HG02610 (cell line): ENCODE measurements at regions not wholly inside any gene's neighbourhood (a gene's known extent, or its start where the extent isn't known, plus 50 kb on each side); places are given as distances from the start of the nearest gene placed in this dataset.
"Not testable (repeated sequence)": the region's sequence is repeated elsewhere in the genome, so short reads cannot be mapped to it uniquely, and the experiment has no call there.

Experiments used
- ATAC-seq: cut with Tn5 transposase; IDR thresholded peaks from one replicate; pipeline ENCODE4 v1.9.1; 2021; ENCODE audit warnings: mild to moderate bottlenecking, moderate library complexity; ENCODE audit not compliant: unreplicated experiment

DNA sequence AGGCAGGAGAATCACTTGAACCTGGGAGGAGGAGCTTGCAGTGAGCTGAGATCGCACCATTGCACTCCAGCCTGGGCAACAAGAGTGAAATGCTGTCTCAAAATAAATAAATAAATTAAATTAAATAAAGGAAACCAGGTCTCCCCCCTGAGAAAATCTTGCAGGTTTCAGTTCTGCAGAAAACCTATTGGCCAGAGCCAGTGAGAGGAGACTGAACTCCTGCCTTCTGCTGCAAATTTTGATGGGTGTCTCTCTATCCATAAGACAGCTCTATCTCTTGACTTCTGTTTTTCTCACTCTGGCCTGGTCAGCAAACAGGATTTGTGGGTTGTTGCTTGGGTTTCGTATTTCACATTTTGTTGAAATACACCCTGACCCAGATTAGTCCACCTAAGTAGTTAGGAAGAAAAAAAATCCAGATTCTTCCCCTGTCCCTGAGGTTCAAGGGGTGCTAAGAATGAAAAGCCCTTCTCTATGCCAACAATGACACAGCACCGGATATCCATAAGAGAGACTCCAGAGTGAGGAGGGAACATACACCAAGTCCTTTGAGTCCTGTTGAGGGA, 86.7 kb upstream of the MAP4K4 start:
- no peak for ATAC-seq

GRCh38 chr2:101609433-101609832, 88.1 kb upstream of the MAP4K4 start:
- no peak for ATAC-seq

- ATAC-seq, result no peak
Measured at GRCh38 chr2:101608408-101609310, 88.8 kb upstream of the MAP4K4 start.

GRCh38 chr2:101597347-101597944, 100.1 kb upstream of the MAP4K4 start:
- ATAC-seq, result no peak

DNA sequence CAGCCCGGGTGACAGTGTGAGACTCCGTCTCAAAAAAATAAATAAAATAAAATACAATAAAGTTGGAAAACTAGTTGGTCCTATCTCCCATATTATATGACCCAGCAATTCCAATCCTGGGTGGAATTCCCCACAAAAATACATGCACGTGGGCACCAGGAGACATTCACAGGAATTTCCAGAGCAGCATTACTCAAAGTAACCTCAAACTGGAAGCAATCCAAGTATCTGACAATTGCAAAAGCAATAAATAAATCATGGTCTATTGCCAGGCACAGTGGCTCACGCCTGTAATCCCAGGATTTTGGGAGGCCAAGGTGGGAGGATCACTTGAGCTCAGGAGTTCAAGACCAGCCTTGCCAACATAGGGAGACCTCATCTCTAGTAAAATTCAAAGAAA, 101.2 kb upstream of the MAP4K4 start:
- ATAC-seq, result no peak

- no peak for ATAC-seq
Measured at GRCh38 chr2:101587251-101587650, 110.3 kb upstream of the MAP4K4 start.

DNA sequence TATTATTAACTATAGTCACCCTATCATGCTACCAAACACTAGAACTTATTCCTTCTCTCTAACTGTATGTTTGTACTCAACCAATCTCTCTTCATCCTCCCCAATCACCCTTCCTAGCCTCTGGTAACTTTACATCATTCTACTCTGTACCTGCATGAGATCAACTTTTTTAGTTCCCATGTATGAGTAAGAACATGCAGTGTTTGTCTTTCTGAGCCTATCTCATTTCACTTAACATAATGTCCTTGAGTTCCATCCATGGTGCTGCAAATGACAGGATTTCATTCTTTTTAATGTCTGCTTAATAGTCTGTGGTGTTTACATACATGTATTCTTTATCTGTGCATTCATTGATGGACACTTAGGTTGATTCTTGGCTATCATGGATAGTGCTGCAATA, 108.9 kb upstream of the RFX8 start:
- ATAC-seq, result no peak

DNA sequence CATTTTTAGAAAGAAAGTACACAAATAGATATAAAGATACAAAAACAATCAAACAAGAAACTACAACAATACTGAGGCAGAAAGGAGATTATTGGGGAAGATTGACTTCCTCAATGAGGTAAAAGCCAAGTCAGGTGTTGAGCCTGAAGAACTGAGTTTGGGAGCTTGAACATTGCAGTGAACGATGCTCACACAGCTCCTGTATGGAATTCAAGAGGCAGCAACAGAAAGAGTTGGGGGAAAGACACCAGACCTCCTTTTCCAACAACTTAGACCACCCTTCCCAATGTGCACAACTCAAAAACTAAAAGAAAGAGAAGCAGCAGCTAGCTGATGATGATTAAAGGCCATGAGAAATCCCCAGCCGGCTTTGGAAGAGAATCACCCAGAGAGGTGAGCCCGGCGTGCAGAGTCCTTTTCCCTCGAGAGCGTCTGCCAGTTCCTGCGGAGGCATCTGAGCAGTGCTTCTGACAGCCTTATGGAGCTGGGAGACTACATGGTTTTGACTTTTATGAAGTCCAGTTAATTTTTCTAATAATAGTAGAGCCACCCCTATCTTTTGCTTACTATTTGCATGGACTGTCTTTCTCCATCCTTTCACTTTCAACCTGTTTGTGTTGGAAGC, 106.9 kb upstream of the RFX8 start:
- no peak for ATAC-seq

DNA sequence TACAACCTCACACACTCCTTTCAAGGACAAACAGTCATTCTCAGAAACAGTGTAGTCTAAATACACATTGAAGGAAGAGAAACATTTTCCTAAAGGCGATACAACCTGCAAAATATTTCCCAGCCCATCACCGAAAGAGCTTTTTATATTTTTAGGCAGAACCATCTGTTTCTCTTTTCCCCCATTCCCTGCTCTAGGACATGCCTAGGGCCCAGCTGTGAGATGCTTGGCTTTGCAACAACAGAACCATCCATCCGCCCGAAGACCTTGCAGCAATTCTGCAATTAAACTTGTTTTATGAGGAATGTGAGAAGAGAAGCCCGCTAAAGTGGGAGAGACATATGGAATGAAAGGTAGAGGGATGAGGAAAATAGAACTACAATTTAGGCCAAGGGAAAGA, 105.6 kb upstream of the RFX8 start:
- ATAC-seq, result no peak

DNA sequence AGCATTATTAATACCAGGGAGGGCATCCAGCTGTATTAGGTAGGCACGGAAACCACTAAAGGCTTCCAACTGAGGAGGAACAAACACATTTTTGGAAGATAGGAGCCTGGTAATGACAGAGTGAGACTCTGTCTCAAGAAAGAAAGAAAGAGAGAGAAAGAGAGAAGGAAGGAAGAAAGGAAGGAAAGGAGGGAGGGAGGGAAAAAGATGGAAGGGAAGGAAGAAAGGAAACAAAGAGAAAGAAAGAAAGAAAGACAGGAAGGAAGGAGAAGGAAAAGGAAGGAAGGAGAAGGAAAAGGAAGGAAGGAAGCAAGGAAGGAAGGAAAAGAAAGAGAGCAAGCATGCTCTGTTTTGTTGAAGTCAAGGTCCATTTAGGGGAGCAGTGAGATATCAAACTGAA, 103.8 kb upstream of the RFX8 start:
- ATAC-seq, result no peak

- not testable (repeated sequence) for ATAC-seq
Measured at GRCh38 chr2:101578135-101578534, 103.2 kb upstream of the RFX8 start.

- ATAC-seq, result no peak
Measured at GRCh38 chr2:101577173-101577572, 102.3 kb upstream of the RFX8 start.

GRCh38 chr2:101574622-101575021, 99.7 kb upstream of the RFX8 start:
- ATAC-seq, result no peak

DNA sequence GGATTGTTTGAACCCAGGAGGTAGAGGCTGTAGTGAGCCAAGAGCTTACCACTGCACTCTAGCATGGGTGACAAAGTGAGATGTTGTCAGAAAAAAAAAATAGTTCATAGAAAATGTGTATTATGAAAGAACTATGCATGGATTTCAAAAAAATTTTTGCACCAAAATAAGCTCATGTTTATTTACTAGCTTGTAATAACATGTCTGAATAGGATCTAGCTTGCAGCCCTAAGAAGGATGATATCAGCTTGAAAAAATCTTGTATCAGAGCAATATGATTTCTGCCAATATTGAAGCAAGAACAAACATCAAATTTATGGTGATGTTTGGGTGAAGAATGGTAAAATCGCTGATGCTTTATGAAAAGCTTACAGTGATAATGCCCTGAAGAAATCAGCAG, 97.0 kb upstream of the RFX8 start:
- no peak for ATAC-seq

GRCh38 chr2:101569886-101570520, 95.1 kb upstream of the RFX8 start:
- no peak for ATAC-seq

DNA sequence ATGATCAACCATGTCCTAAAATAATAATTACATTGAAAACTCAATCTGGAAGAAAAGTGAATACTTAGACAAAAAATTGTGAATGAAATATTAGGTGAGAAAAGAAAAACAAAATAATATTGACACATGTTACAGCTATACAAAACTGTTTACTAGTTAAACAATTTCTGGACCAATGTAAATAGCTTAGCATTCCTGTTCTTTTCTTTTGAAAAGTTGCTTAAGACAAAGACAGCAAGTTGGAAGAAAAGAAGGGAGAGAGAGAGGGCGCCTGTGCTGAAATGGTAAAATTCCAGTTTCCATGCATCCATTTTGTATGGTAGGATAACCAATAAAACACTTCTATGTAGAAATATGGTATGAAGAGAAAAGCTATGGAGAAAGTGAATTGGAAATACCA, 94.1 kb upstream of the RFX8 start:
- ATAC-seq, result no peak

DNA sequence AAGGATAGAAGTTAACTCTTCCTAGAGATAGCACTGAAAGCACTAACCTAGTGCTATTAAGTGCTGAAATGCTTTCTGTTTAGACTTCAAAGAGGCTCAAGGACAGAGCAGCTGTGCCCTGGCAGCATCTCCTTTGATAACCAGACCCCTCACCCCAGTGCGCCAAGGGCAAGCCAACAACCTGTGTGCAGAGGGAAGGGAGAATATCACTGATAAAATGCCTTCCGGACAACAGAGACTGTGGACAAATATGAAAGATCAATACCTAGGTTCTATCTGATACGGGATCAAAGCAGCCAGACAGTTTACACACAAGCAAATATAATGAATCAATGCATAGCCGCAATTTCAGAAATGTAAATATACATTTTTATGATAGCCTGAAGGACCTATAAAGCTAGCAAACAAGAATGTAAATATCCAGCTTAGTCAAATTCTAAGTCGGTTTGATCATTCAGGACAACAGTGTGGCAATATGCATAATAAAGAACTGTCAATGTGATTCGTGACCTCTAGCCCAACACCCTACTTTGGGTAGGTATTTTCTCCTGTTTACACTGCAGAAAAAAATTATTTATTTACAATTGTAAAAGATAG, 91.8 kb upstream of the RFX8 start:
- ATAC-seq, result no peak

- ATAC-seq, result no peak
Measured at GRCh38 chr2:101563849-101564248, 88.9 kb upstream of the RFX8 start.

GRCh38 chr2:101560780-101561315, 85.9 kb upstream of the RFX8 start:
- ATAC-seq, result no peak

- ATAC-seq, result no peak
Measured at GRCh38 chr2:101559551-101559950, 84.6 kb upstream of the RFX8 start.
